GM21390 (cell line): ENCODE measurements at regions not wholly inside any gene's neighbourhood (a gene's known extent, or its start where the extent isn't known, plus 50 kb on each side); places are given as distances from the start of the nearest gene placed in this dataset.

ENCODE experiments used
- ATAC-seq: cut with Tn5 transposase; IDR thresholded peaks from one replicate; pipeline ENCODE4 v1.9.1; 2021; ENCODE audit not compliant: unreplicated experiment

DNA sequence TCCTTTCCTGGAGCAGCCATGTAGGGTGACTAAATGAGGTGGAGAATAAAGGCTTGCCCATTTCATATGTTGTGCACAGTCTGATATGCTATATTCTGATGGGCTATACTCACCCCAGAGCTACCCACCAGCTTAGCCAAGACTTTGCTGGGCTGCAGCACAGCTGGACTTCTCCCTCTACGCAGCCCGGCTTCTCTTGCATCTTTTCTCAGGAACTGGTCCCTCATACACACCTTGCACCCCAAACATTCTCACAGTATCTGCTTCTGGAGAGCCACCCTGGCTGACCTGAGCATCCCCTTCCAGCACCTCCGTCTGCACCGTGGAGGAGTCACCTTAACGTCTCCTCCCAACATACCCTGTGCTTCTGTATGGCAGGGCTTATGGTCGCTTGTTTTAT lies 150.8 kb upstream of the PMEPA1 start:
- no peak for ATAC-seq

DNA sequence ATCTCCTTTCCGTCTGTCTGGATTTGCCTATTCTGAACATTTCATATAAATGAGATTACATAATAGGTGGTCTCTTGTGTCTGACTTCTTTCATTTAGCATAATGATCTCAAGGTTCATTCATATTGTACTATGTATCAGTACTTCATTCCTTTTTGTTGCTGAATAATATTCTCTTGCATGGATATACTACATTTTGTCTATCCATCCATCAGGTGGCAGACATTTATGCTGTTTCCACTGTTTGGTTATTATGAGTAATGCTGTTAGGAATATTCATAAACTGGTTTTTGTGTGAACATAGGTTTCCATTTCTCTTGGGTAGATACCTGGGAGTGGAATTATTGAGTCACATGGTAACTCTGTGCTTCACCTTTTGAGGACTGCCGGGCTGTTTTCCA lies 148.2 kb upstream of the PMEPA1 start:
- no peak for ATAC-seq

DNA sequence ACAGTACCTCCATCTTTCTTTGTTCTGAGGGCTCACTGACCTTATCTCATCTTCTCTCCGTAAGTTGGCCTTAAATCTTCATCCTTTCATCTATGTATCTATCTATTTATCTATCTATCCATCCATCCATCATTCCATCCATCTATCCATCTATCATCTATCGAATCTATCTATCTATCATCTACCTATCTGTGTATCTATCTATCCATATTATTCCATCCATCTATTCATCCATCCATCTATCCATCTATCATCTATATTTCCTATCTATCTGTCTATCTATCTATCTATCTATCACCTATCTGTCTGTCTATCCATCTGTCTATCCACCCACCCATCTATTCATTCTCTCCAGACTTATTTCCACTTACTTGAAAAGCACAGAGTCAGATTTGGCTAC lies 147.3 kb upstream of the PMEPA1 start:
- no peak for ATAC-seq

GRCh38 chr20:57856658-57857057 lies 146.8 kb upstream of the PMEPA1 start:
- no peak for ATAC-seq

- ATAC-seq = no peak
These were observed 142.0 kb upstream of the PMEPA1 start for GRCh38 chr20:57851796-57852195.

DNA sequence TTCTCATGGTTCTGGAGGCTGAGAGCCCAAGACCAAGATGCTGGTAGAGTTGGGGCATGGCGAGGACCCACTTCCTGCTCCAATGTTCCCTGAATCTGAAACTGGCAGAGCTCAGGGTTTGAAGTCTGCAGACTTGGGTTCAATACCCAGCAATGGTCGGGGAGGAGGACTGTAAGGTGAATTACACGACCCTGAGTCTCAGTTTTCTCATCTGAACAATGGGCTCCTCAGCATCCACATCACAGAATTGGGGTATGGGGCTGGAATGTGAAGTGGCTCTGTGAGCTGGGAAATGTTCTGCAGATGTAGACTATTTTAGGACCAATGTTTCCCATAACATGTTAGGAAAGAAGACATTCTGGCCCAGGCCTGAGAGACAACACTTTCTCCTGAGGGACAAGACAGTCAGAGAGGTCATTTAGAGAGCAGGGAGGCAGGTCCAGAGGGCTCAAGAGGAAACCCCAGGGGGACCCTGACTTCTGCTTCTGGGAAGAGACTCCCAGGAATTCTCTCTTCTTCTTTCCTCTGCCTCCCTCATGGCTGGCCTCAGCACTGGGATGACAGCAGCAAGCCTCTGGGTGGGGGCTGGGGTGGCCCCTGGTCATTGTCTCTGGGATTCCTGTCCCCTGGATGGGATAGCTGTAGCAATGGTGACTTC lies 141.3 kb upstream of the PMEPA1 start:
- no peak for ATAC-seq

DNA sequence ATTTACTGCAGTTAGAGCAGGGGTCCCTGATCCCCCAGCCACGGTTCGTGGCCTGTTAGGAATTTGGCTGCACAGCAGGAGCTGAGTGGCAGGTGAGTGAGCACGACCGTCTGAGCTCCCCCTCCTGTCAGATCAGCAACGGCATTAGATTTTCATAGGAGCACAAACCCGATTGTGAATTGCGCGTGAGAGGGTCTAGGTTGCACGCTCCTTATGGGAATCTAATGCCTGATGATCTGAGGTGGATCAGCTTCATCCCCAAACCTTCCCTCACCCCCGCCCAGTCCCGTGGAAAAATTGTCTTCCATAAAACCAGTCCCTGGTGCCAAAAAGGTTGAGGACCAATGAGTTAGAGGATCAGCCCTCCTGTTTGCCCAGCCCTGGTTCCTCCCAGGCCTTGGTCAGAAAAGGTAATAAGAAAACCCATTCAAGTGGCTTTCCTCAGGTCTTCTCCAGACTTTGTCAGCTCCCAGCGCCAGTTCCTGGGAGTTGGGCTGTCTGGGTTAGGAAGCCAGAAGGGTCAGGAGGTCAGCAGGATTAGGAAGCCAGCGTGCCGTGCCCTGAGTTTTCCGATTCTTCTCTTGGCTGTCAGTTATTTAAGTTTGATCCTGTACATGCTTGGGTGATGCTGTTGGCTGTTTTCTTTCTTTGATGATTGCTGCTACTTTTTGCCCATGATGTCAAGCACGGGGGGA lies 139.9 kb upstream of the PMEPA1 start:
- no peak for ATAC-seq

GRCh38 chr20:57849121-57849520 lies 139.3 kb upstream of the PMEPA1 start:
- ATAC-seq = no peak

- no peak for ATAC-seq
These were observed 138.5 kb upstream of the PMEPA1 start for GRCh38 chr20:57848282-57848681.

DNA sequence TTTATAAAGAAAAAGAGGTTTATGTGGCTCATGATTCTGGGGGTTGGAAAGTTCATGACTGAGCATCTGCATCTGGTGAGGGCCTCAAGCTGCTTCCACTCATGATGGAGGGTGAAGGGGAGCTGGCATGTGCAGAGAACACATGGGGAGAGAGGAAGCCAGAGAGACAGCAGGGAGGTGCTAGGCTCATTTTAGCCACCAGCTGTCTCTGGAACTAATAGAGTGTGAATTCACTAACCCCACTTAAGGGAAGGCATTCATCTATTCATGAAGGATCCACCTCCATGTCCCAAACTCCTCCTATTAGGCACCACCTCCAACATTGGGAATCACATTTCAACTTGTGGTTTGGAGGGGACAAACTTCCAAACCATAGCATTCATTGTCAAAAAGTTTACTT lies 137.3 kb upstream of the PMEPA1 start:
- ATAC-seq = no peak

DNA sequence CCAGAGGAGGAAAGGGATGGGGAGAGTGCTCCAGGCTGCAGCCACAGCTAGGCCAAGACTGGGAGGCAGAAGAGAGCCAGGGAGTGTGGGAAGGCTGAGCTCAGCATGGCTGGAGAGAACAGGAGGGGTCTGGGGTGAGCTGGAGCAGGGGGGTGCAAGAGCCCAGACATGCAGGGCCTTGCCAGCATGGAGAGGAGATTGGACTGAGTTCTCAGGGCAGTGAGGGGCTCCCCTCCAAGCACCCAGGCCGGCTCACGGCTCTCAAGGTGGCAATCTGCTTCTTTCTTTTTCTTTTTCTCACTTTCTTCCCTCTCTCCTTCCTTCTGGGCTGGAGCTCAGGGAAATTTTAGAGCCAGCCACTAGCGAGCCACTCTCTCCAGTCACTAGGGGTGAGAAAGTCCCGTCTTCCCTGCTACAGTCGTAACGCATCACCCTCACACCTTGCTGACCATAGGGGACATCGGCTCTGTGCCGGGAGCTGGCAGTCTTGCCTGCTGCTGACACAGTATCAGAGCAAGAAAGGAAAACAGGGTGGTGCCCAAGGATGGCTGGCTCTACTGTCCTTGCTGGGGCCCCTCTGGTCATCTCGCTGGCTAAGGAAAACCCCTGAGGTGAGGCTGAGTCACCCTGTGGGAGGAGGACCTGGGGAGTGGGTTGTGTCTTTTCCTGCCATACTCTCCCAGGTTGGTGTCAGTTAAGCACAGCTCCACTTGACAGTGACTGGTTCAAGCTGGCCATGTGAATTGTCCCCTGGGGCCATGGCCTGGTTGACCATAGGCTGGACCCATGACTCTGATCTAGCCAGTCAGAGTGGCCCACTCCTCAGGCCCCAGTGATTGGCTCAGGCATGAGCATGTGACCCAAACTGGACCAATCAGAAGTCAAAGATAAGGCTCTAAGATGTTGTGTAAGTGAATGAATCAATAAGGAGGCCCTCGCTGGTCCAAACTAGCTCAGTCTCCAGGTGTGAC lies 135.1 kb upstream of the PMEPA1 start:
- ATAC-seq = no peak

GRCh38 chr20:57843941-57844625 lies 134.3 kb upstream of the PMEPA1 start:
- no peak for ATAC-seq

GRCh38 chr20:57842720-57843119 lies 132.9 kb upstream of the PMEPA1 start:
- no peak for ATAC-seq

GRCh38 chr20:57841297-57841866 lies 131.6 kb upstream of the PMEPA1 start:
- ATAC-seq = no peak

GRCh38 chr20:57840504-57841296 lies 130.9 kb upstream of the PMEPA1 start:
- no peak for ATAC-seq

GRCh38 chr20:57840066-57840465 lies 130.3 kb upstream of the PMEPA1 start:
- ATAC-seq = no peak

GRCh38 chr20:57838670-57839151 lies 128.9 kb upstream of the PMEPA1 start:
- no peak for ATAC-seq

- no peak for ATAC-seq
These were observed 127.6 kb upstream of the PMEPA1 start for GRCh38 chr20:57837208-57838035.
